Sigmoid colon (tissue), 6 donors: ENCODE measurements at regions not wholly inside any gene's neighbourhood (a gene's known extent, or its start where the extent isn't known, plus 50 kb on each side); places are given as distances from the start of the nearest gene placed in this dataset.

Source experiments
- DNase-seq: peaks from one replicate; pipeline ENCODE4 v3.0.0-alpha.2; 2019
- H3K27ac ChIP-seq, 4 donors: fragments of 200-600 bp; sonication (generic); one replicate each; pipeline ENCODE4 v1.5.1; 2016 to 2019; ENCODE audit warnings: mild to moderate bottlenecking in 1 of 4
- H3K27me3 ChIP-seq, 3 donors: fragments of 200-600 bp; sonication (generic); one replicate each; pipeline ENCODE4 v1.5.1; 2019; ENCODE audit warnings: mild to moderate bottlenecking in 1 of 3
- H3K36me3 ChIP-seq, 4 donors: fragments of 200-600 bp; sonication (generic); one replicate each; pipeline ENCODE4 v1.5.1; 2016 to 2019
- H3K4me1 ChIP-seq, 4 donors: fragments of 200-600 bp; sonication (generic); one replicate each; pipeline ENCODE4 v1.5.1; 2017 to 2019
- H3K4me3 ChIP-seq, 4 donors: fragments of 200-600 bp; sonication (generic); one replicate each; pipeline ENCODE4 v1.5.1; 2017 to 2019; ENCODE audit warnings: mild to moderate bottlenecking in 2 of 4, moderate library complexity in 1 of 4
- H3K9me3 ChIP-seq, 4 donors: fragments of 200-600 bp in 3 of 4; sonication (generic) in 3 of 4; one replicate each; pipeline versions ENCODE4 v1.5.1 to v1.6.1; 2013 to 2019
- EP300 ChIP-seq, 4 donors: sonication (generic); formaldehyde crosslinking; IDR thresholded peaks; one replicate each; pipeline ENCODE4 v1.6.1; 2017; ENCODE audit warnings: antibody characterized with exemption in 4 of 4
- POLR2A ChIP-seq, 2 donors: fragments of 450-650 bp; IDR thresholded peaks; one replicate each; pipeline ENCODE4 v1.6.1; 2016; ENCODE audit warnings: antibody characterized with exemption in 2 of 2, mild to moderate bottlenecking in 2 of 2, moderate library complexity in 2 of 2
- POLR2AphosphoS5 ChIP-seq, 4 donors: sonication (generic); formaldehyde crosslinking; IDR thresholded peaks; one replicate each; pipeline ENCODE4 v1.6.1; 2017; ENCODE audit warnings: antibody characterized with exemption in 4 of 4
- WGBS, 2 donors: extraction: QIAGEN DNeasy Blood & Tissue Kit; methylation state at CpG; one replicate each; pipeline ENCODE4 v1.1.7; 2013; 5-methylcytosine and 5-hydroxymethylcytosine counted together
- intact Hi-C: fragments of 100-400 bp; cut with DNase I; formaldehyde crosslinking; loops from one replicate; pipeline ENCODE4 v1.15.1; 2023
- TF ChIP-seq, protein P1 (sequence below), 4 experiments: fragments of 450-650 bp in 3 of 4; fragments of 200-600 bp in 1 of 4; IDR thresholded peaks; one replicate each; pipeline ENCODE4 v1.5.1; 2016 to 2019; ENCODE audit warnings: antibody characterized with exemption in 4 of 4, mild to moderate bottlenecking in 3 of 4, moderate library complexity in 2 of 4
- donor health status: healthy with polysubstance abuse.
- donor health status: healthy.

DNA sequence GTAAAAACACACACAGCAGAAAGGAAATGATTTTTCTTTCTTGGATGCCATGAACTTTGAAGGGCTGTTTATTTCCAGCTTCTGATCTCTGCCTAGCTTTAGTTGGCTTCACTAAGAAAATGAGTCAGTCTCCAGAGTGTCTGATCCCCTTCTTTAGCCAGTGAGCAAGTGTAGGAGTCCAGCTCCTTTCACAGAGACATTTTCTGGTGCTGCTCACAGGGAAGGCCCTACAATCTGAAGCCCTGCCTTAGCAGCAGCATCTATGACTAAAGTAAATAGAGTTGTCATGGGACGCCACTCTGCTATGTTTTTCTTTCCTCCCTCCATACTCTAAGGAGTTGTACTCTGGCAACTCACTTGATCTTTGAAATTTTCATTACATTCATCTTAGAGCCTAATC, 103.5 kb downstream of the RPAP3 start:
- Histone ChIP-seq H3K4me3 (no peak overlapping the region), H3K4me1 (peaks cover 0 to 20% (median 10%) of the 10 kb centered on the region in 4 donors), H3K9me3 (no peaks in the 10 kb centered on the region), H3K36me3 (no peaks in the 10 kb centered on the region), H3K27me3 (no peaks in the 10 kb centered on the region), H3K27ac (peak overlapping the region in 3 of 4 donors; percentile 49 to 64 (median 53))
- WGBS, 2 donors, result 77 to 87% methylated on average over 1 of the region's 1 CpG
- intact Hi-C loops, result no loop called here
- TF ChIP-seq POLR2AphosphoS5 (IDR thresholded peaks at IDR 0.05) (no peak), POLR2A (IDR thresholded peaks at IDR 0.05) (no peak), EP300 (IDR thresholded peaks at IDR 0.05) (no peak)
- TF ChIP-seq, protein P1, sequence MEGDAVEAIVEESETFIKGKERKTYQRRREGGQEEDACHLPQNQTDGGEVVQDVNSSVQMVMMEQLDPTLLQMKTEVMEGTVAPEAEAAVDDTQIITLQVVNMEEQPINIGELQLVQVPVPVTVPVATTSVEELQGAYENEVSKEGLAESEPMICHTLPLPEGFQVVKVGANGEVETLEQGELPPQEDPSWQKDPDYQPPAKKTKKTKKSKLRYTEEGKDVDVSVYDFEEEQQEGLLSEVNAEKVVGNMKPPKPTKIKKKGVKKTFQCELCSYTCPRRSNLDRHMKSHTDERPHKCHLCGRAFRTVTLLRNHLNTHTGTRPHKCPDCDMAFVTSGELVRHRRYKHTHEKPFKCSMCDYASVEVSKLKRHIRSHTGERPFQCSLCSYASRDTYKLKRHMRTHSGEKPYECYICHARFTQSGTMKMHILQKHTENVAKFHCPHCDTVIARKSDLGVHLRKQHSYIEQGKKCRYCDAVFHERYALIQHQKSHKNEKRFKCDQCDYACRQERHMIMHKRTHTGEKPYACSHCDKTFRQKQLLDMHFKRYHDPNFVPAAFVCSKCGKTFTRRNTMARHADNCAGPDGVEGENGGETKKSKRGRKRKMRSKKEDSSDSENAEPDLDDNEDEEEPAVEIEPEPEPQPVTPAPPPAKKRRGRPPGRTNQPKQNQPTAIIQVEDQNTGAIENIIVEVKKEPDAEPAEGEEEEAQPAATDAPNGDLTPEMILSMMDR (IDR thresholded peaks at IDR 0.05), result no peak
- no peak for DNase-seq

DNA sequence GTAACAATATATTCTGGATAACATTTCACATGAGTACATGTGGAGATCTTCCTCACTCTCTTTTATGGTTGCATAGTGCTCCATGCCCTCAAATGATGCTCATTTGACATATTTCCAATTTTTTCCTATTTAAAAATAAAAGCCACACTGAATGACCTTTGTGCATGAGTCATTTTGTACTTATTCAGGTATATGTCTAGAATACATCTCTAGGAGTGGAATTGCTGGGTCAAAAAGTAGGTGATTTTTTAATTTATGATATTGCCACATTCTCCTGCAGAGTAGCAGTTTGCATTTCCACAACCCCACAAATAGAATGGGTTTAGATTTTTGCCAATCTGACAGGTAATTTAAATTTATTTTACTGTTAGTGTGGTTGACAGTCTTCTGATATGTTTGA, 104.8 kb downstream of the RPAP3 start:
- TF ChIP-seq POLR2A (IDR thresholded peaks at IDR 0.05) (no peak), POLR2AphosphoS5 (IDR thresholded peaks at IDR 0.05) (no peak)
- TF ChIP-seq, protein P1 (IDR thresholded peaks at IDR 0.05), result no peak
- peaks cover 0 to 20% (median 10%) of the 10 kb centered on the region in 4 donors for H3K4me1 ChIP-seq
- intact Hi-C loops, result no loop called here
- no peak overlapping the region for H3K27ac ChIP-seq
- H3K9me3 ChIP-seq, result no peaks in the 10 kb centered on the region
- no peaks in the 10 kb centered on the region for H3K36me3 ChIP-seq
- no peak overlapping the region for H3K4me3 ChIP-seq
- no peaks in the 10 kb centered on the region for H3K27me3 ChIP-seq
- DNase-seq, result no peak

DNA sequence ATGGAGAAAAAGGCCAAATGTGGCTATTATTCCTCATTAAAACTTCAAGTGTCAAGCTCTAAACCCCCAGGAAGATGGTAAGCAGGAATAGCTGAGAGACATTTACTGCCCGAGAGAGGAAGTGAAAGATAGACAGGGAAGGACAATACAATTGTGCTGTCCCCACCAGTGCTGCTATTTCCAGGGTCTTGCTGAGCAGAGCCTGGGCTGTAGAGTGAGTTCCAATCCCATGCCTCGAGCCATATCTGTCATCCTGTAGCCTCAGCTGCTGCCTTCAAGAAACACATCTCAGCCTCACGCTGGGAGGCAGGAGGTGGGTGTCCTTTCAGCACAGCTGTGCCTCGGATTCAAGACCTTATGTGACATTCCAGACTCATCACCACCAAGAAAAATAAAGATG, 114.0 kb downstream of the RPAP3 start:
- TF ChIP-seq, protein P1 (IDR thresholded peaks at IDR 0.05), result no peak
- no peak for TF ChIP-seq EP300 (IDR thresholded peaks at IDR 0.05)
- no peak for TF ChIP-seq POLR2AphosphoS5 (IDR thresholded peaks at IDR 0.05)
- TF ChIP-seq POLR2A (IDR thresholded peaks at IDR 0.05), result no peak
- WGBS, 2 donors, result 51 to 62% methylated on average over 4 of the region's 4 CpGs
- no peaks in the 10 kb centered on the region for H3K27me3 ChIP-seq
- DNase-seq, result no peak
- H3K36me3 ChIP-seq, result no peaks in the 10 kb centered on the region
- H3K4me3 ChIP-seq, result no peak overlapping the region
- H3K27ac ChIP-seq, result peak overlapping the region; percentile 27 to 83 (median 76)
- no peaks in the 10 kb centered on the region for H3K9me3 ChIP-seq
- peaks cover 0 to 52% (median 49%) of the 10 kb centered on the region in 4 donors for H3K4me1 ChIP-seq
- intact Hi-C loops, result no loop called here

DNA sequence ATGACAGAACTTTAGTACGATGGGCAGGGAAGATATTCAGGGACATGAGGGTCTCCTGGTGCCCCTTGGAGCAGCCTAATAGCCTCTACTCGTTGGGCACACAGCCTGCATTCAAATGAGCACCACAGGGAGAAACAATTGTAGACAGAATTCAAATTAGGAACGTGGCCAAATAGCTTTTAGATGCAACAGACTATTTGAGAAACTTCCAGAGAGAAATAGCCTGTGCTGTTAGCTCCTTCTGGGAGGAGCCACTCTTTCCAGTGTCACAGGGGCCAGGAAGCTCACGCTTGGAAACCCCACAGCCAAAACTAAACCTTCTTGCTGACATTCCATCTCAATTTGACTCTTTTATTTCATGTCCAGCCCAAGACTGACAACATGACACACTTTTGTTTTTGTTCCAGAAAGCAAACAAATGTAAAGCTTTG, 114.5 kb downstream of the RPAP3 start:
- intact Hi-C loops, result no loop called here
- no peaks in the 10 kb centered on the region for H3K9me3 ChIP-seq
- TF ChIP-seq, protein P1 (IDR thresholded peaks at IDR 0.05), result no peak
- TF ChIP-seq POLR2AphosphoS5 (IDR thresholded peaks at IDR 0.05) (no peak), EP300 (IDR thresholded peaks at IDR 0.05) (no peak), POLR2A (IDR thresholded peaks at IDR 0.05) (no peak)
- 37 to 53% methylated on average over 4 of the region's 4 CpGs for WGBS, 2 donors
- no peaks in the 10 kb centered on the region for H3K36me3 ChIP-seq
- H3K27ac ChIP-seq, result peak overlapping the region; percentile 27 to 83 (median 76)
- H3K4me1 ChIP-seq, result peaks cover 0 to 56% (median 54%) of the 10 kb centered on the region in 4 donors
- H3K4me3 ChIP-seq, result no peak overlapping the region
- no peaks in the 10 kb centered on the region for H3K27me3 ChIP-seq
- no peak for DNase-seq

DNA sequence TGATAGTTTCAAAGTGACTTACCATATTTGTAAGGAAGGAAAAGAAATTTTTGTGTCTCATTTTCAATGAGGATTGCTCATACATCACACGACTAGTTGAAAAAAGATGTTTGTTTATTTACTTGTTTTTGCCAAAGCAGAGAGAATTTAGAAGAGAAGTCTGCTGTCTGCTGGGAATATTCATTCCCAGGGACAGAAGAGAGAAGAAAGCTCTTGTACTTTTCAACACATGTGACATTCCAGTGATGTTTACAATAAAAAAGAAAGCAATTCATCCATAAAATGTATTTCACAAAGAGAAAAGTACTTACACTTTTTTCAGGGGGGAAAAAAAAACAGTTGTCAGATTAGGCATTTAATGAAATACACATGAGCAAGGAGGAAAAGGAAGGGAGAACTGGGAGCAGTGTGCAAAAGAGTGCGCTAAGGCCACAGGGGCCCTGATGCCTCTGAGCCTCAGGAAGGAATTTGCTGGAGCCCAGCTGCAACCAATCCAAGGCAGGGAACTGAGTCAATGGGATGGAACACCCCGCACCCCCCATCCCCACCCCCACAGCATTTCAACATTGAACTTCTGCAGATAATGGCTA, 115.0 kb downstream of the RPAP3 start:
- peak overlapping the region in 3 of 4 donors; percentile 74 to 83 (median 79) for H3K27ac ChIP-seq
- no peak overlapping the region for H3K4me3 ChIP-seq
- H3K9me3 ChIP-seq, result no peaks in the 10 kb centered on the region
- no peak for DNase-seq
- H3K36me3 ChIP-seq, result no peaks in the 10 kb centered on the region
- intact Hi-C loops, result no loop called here
- 56 to 72% methylated on average over 3 of the region's 3 CpGs for WGBS, 2 donors
- no peaks in the 10 kb centered on the region for H3K27me3 ChIP-seq
- TF ChIP-seq POLR2AphosphoS5 (IDR thresholded peaks at IDR 0.05), result no peak
- TF ChIP-seq, protein P1 (IDR thresholded peaks at IDR 0.05), result no peak
- TF ChIP-seq EP300 (IDR thresholded peaks at IDR 0.05), result no peak
- TF ChIP-seq POLR2A (IDR thresholded peaks at IDR 0.05), result no peak
- peaks cover 3 to 61% (median 58%) of the 10 kb centered on the region in 4 donors for H3K4me1 ChIP-seq
